H7 (cell line): ENCODE measurements at regions not wholly inside any gene's neighbourhood (a gene's known extent, or its start where the extent isn't known, plus 50 kb on each side); places are given as distances from the start of the nearest gene placed in this dataset.
"Not testable (repeated sequence)": the region's sequence is repeated elsewhere in the genome, so short reads cannot be mapped to it uniquely, and the experiment has no call there.

Experiments
- DNase-seq: peaks from one replicate; pipeline ENCODE4 v3.0.0; 2012
- H3K27me3 ChIP-seq: 2 replicates; pipeline ENCODE4 v1.6.0; 2011; ENCODE audit warnings: mild to moderate bottlenecking, low read length; ENCODE audit not compliant: control insufficient read depth, insufficient read depth
- H3K36me3 ChIP-seq: replicated peaks from 2 replicates; pipeline ENCODE4 v1.5.1; 2011; ENCODE audit warnings: low read length; ENCODE audit not compliant: control insufficient read depth, insufficient read depth
- H3K4me3 ChIP-seq: 2 replicates; pipeline ENCODE4 v1.5.1; 2011; ENCODE audit warnings: low read depth, mild to moderate bottlenecking, control low read depth, low read length, moderate library complexity; ENCODE audit not compliant: insufficient read depth

GRCh38 chr5:38780316-38780715 lies 65.5 kb upstream of the OSMR start:
- no peak overlapping the region for H3K4me3 ChIP-seq
- H3K36me3 ChIP-seq, result no peaks in the 10 kb centered on the region
- no peaks in the 10 kb centered on the region for H3K27me3 ChIP-seq
- DNase-seq, result no peak

DNA sequence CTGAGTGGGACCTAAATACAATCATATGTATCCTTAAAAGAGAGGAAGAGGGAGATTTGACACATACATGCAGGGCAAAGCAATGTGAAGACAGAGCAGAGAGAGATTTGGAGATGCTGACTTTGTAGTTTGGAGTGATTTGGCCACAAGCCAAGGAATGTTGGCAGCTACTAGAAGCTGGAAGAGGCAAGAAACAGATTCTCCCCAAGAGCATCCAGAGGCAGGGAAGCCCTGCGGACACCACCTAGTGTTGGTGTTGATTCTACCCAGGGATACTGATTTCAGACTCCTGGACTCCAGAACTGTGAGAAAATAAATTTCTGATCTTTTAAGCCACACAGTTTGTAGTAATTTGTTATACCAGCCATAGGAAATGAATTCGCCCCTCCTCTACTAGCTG lies 64.9 kb upstream of the OSMR start:
- no peak for DNase-seq
- H3K4me3 ChIP-seq, result no peak overlapping the region
- no peaks in the 10 kb centered on the region for H3K27me3 ChIP-seq
- no peaks in the 10 kb centered on the region for H3K36me3 ChIP-seq

GRCh38 chr5:38782180-38782835 lies 63.5 kb upstream of the OSMR start:
- no peaks in the 10 kb centered on the region for H3K36me3 ChIP-seq
- H3K4me3 ChIP-seq, result no peak overlapping the region
- no peak for DNase-seq
- H3K27me3 ChIP-seq, result no peaks in the 10 kb centered on the region

GRCh38 chr5:38783011-38783561 lies 62.7 kb upstream of the OSMR start:
- H3K27me3 ChIP-seq, result no peaks in the 10 kb centered on the region
- H3K4me3 ChIP-seq, result no peak overlapping the region
- no peak for DNase-seq
- no peaks in the 10 kb centered on the region for H3K36me3 ChIP-seq

DNA sequence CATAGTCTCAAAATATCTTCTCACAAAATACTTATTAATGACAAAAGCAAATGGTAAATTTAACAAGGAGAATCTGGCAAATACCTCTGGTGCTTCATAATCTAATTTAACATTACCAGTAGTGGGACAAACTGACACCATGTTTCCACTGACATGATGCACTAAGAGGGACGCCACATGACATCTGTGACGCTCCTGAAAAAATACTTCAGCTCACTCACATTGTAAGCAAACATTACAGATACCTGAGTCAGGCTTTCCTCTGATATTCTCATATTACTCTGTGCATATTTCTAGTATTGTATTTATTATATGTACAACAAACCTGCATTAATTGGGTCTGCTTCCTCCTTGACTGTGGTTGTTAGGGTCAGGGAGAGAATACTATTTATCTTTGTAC lies 56.7 kb upstream of the OSMR start:
- no peak overlapping the region for H3K4me3 ChIP-seq
- H3K27me3 ChIP-seq, result no peaks in the 10 kb centered on the region
- no peak for DNase-seq
- no peaks in the 10 kb centered on the region for H3K36me3 ChIP-seq

DNA sequence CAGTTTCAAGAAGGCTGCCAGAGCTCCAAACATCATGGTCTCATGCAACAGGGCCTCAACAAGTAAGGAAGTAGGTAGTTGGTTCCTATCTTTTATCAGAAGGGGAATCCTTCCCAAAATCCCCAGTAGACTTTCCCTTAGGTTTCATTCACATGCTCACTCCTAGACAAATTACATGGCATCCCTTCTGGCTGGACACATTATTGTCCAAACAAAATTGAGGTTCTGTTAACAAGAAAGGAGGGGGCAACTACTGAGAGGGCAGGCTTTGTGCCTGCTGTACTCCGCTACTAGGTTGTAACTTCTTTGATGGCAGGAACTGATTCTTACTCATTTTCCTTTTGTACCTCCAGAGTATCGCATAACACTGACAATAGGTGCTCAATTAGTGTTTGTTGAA lies 56.0 kb upstream of the OSMR start:
- no peaks in the 10 kb centered on the region for H3K36me3 ChIP-seq
- DNase-seq, result no peak
- no peaks in the 10 kb centered on the region for H3K27me3 ChIP-seq
- no peak overlapping the region for H3K4me3 ChIP-seq

- Histone ChIP-seq H3K4me3 (no peak overlapping the region), H3K27me3 (no peaks in the 10 kb centered on the region), H3K36me3 (no peaks in the 10 kb centered on the region)
- DNase-seq, result no peak
These were observed 55.5 kb upstream of the OSMR start for GRCh38 chr5:38790268-38790667.

DNA sequence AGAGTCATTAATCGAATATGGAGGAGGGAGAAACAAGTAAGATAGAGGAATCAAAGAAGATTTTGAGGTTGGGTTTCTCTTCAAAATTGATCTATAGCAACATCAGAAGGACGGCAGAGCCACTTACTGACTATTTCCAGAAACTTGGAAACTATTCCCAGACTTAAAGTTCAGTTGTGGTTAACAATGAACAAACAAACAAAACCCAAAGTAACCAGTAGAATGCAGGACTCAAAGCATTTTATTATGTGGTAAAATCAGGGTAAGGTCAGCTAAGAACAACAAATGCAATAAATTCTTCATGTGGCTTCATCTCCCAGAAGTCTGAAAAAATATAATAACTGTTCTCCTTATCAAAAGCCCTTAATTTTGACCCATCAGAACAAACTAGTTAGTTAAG lies 54.9 kb upstream of the OSMR start:
- H3K4me3 ChIP-seq, result no peak overlapping the region
- DNase-seq, result no peak
- no peaks in the 10 kb centered on the region for H3K27me3 ChIP-seq
- no peaks in the 10 kb centered on the region for H3K36me3 ChIP-seq

GRCh38 chr5:38793099-38793498 lies 52.7 kb upstream of the OSMR start:
- H3K36me3 ChIP-seq, result no peaks in the 10 kb centered on the region
- DNase-seq, result no peak
- no peaks in the 10 kb centered on the region for H3K27me3 ChIP-seq
- no peak overlapping the region for H3K4me3 ChIP-seq

DNA sequence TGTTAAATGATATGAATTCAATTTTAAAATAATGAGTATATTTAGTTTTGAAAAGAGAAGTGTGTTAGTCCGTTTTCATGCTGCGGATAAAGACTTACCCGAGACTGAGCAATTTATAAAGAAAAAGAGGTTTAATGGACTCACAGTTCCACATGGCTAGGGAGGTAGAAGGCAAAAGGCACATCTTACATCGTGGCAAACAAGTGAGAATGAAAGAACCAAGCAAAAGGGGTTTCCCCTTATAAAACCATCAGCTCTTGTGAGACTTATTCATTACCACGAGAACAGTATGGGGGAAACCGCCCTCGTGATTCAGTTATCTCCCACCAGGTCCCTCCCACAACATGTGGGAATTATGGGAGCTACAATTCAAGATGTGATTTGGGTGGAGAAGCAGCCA lies 51.8 kb upstream of the OSMR start:
- H3K36me3 ChIP-seq, H3K27me3 ChIP-seq, H3K4me3 ChIP-seq, DNase-seq: not testable (repeated sequence)

DNA sequence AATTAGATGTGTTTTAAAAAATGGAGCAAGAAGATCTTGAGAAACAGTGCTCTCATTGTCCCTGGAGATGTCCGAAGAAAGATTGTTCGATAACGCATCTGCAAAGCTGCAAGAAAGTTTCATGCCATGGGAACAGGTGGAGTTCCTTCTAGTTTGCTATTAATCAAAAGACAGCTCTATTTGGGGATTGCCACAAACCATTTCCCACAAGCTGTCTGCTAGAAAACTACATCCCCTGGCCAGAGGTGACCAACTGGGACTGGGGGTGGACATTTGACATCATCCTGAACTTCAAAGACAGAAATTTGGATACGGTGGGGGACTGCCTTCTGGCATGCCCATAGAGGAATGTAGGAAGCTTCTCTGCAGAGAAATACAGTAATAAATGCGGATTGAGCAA lies 50.8 kb upstream of the OSMR start:
- Histone ChIP-seq H3K36me3 (no peaks in the 10 kb centered on the region), H3K27me3 (no peaks in the 10 kb centered on the region), H3K4me3 (no peak overlapping the region)
- DNase-seq, result no peak

DNA sequence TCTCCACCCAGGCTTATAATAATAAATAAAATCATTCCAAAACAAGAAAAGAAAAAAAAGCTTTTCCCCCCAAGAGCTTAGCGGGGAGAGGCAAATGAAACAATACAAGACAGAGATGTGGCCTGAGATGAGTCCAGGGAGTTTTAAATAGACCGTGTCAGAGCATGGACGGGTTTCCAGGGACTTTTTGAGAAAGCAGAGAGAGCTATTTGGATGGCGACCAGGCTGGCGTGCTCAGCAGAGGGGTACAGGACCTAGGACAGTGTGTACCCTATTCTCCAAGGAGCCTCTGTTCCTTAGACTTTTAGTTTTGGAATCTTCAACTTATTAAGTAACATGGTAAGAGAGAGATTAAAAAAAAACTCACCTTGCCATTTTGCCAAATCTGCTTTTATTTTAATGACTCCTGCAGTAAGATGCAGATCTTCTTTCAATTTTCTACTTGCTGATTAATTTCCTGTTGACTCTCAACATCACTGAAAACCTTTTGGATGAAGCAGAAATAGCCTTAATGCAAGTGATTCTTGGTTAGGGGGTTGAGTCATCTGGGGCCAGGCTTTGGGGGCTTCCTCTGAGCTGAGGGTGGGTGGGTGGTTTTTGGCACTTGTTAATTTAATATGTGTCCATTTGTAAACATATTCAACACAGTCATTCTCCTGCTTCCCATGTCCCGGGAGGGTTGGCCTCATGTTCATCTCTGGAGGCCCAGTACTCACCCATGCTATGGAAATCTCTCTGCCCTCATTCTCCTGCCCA lies 49.6 kb upstream of the OSMR start:
- H3K4me3 ChIP-seq, result no peak overlapping the region
- no peaks in the 10 kb centered on the region for H3K27me3 ChIP-seq
- no peak for DNase-seq
- no peaks in the 10 kb centered on the region for H3K36me3 ChIP-seq
